ENCODE measurements at regions not wholly inside any gene's neighbourhood (a gene's known extent, or its start where the extent isn't known, plus 50 kb on each side); places are given as distances from the start of the nearest gene placed in this dataset.

GRCh38 chr3:169029674-169030285, 633.7 kb downstream of the MECOM start:
- CTCF ChIA-PET = no interaction called here
- Mint-ChIP-seq H3K27me3 (no peaks in the 10 kb centered on the region), H3K4me3 (no peak overlapping the region), H3K4me1 (ENCODE audit: low read depth) (no peaks in the 10 kb centered on the region), H3K9me3 (peaks cover 2% of the 10 kb centered on the region), H3K36me3 (ENCODE audit: low read depth) (no peaks in the 10 kb centered on the region), H3K27ac (no peak overlapping the region)
- POLR2A ChIA-PET = no interaction called here
- TF ChIP-seq CTCF (IDR thresholded peaks at IDR 0.05) = no peak
- intact Hi-C loops (cut with micrococcal nuclease) = no loop called here
- ATAC-seq = no peak
- DNase-seq = no peak

- no peak for TF ChIP-seq CTCF (IDR thresholded peaks at IDR 0.05)
- Mint-ChIP-seq H3K27me3 (no peaks in the 10 kb centered on the region), H3K4me3 (no peak overlapping the region), H3K4me1 (ENCODE audit: low read depth) (no peaks in the 10 kb centered on the region), H3K27ac (no peak overlapping the region), H3K36me3 (ENCODE audit: low read depth) (no peaks in the 10 kb centered on the region), H3K9me3 (peaks cover 2% of the 10 kb centered on the region)
- DNase-seq (no peak), ATAC-seq (no peak)
- POLR2A ChIA-PET = no interaction called here
- CTCF ChIA-PET = no interaction called here
- intact Hi-C loops (cut with micrococcal nuclease) = no loop called here
Measured at GRCh38 chr3:169028716-169029115, 634.8 kb downstream of the MECOM start.

GRCh38 chr3:169026543-169027182, 636.8 kb downstream of the MECOM start:
- Mint-ChIP-seq H3K27me3 (no peaks in the 10 kb centered on the region), H3K27ac (no peak overlapping the region), H3K9me3 (no peaks in the 10 kb centered on the region), H3K4me3 (no peak overlapping the region), H3K4me1 (ENCODE audit: low read depth) (no peaks in the 10 kb centered on the region), H3K36me3 (ENCODE audit: low read depth) (no peaks in the 10 kb centered on the region)
- no peak for DNase-seq
- no peak for ATAC-seq
- ChIA-PET CTCF (no interaction called here), POLR2A (no interaction called here)
- TF ChIP-seq CTCF (IDR thresholded peaks at IDR 0.05) = no peak
- intact Hi-C loops (cut with micrococcal nuclease) = no loop called here

GRCh38 chr3:169022457-169022856, 641.1 kb downstream of the MECOM start:
- Mint-ChIP-seq H3K27ac (no peak overlapping the region), H3K4me1 (ENCODE audit: low read depth) (no peaks in the 10 kb centered on the region), H3K36me3 (ENCODE audit: low read depth) (no peaks in the 10 kb centered on the region), H3K9me3 (no peaks in the 10 kb centered on the region), H3K27me3 (no peaks in the 10 kb centered on the region), H3K4me3 (no peak overlapping the region)
- no peak for ATAC-seq
- no peak for DNase-seq
- intact Hi-C loops (cut with micrococcal nuclease) = no loop called here
- POLR2A ChIA-PET = no interaction called here
- CTCF ChIA-PET = no interaction called here
- no peak for TF ChIP-seq CTCF (IDR thresholded peaks at IDR 0.05)

GRCh38 chr3:169020371-169020770, 643.1 kb downstream of the MECOM start:
- Mint-ChIP-seq H3K9me3 (no peaks in the 10 kb centered on the region), H3K27me3 (no peaks in the 10 kb centered on the region), H3K4me1 (ENCODE audit: low read depth) (no peaks in the 10 kb centered on the region), H3K4me3 (no peak overlapping the region), H3K27ac (no peak overlapping the region), H3K36me3 (ENCODE audit: low read depth) (no peaks in the 10 kb centered on the region)
- ATAC-seq (no peak), DNase-seq (no peak)
- ChIA-PET CTCF (no interaction called here), POLR2A (no interaction called here)
- no peak for TF ChIP-seq CTCF (IDR thresholded peaks at IDR 0.05)
- intact Hi-C loops (cut with micrococcal nuclease) = no loop called here

Measured in activated CD8-positive, alpha-beta T cell treated with anti-CD3 and anti-CD28 coated beads for 36 hours (primary cell).